WERI-Rb-1 (cell line): ENCODE measurements at regions not wholly inside any gene's neighbourhood (a gene's known extent, or its start where the extent isn't known, plus 50 kb on each side); places are given as distances from the start of the nearest gene placed in this dataset.

ENCODE experiments used
- DNase-seq: peaks from one replicate; pipeline ENCODE4 v3.0.0-alpha.2; 2020
- H3K27ac ChIP-seq: fragments of 250-450 bp; sonication (Bioruptor Pico); 2 replicates; pipeline ENCODE4 v1.5.1; 2020; ENCODE audit warnings: mild to moderate bottlenecking, moderate library complexity
- H3K27me3 ChIP-seq: fragments of 250-450 bp; sonication (Bioruptor Pico); 2 replicates; pipeline ENCODE4 v1.5.1; 2021; ENCODE audit warnings: mild to moderate bottlenecking, low read depth, moderate library complexity; ENCODE audit not compliant: insufficient read depth, severe bottlenecking
- H3K36me3 ChIP-seq: fragments of 250-450 bp; sonication (Bioruptor Pico); 2 replicates; pipeline ENCODE4 v1.5.1; 2020; ENCODE audit warnings: mild to moderate bottlenecking, moderate library complexity
- H3K4me3 ChIP-seq: 2 replicates; pipeline ENCODE4 v1.5.1; 2011; ENCODE audit warnings: low read depth, mild to moderate bottlenecking, control low read depth, low read length
- H3K9me3 ChIP-seq: fragments of 250-450 bp; sonication (Bioruptor Pico); 2 replicates; pipeline ENCODE4 v1.5.1; 2021; ENCODE audit warnings: mild to moderate bottlenecking, moderate library complexity; ENCODE audit not compliant: severe bottlenecking
- CTCF ChIP-seq: IDR thresholded peaks from 2 replicates; pipeline ENCODE4 v1.5.1; 2011; ENCODE audit warnings: low read depth, mild to moderate bottlenecking, control low read depth, inconsistent platforms, low read length

GRCh38 chr18:60469387-60470100 lies 97.0 kb upstream of the MC4R start:
- Histone ChIP-seq H3K27me3 (no peaks in the 10 kb centered on the region), H3K36me3 (no peaks in the 10 kb centered on the region), H3K27ac (no peak overlapping the region), H3K4me3 (no peak overlapping the region), H3K9me3 (no peaks in the 10 kb centered on the region)
- DNase-seq: no peak
- TF ChIP-seq CTCF: no peak

GRCh38 chr18:60471652-60472051 lies 99.1 kb upstream of the MC4R start:
- DNase-seq: no peak
- H3K36me3 ChIP-seq: no peaks in the 10 kb centered on the region

GRCh38 chr18:60485201-60485600 lies 112.6 kb upstream of the MC4R start:
- no peak for TF ChIP-seq CTCF
- Histone ChIP-seq H3K27ac (no peak overlapping the region), H3K27me3 (no peaks in the 10 kb centered on the region), H3K9me3 (no peaks in the 10 kb centered on the region), H3K36me3 (no peaks in the 10 kb centered on the region), H3K4me3 (no peak overlapping the region)
- DNase-seq: no peak

More at GRCh38 chr18:60471652-60472051, 99.1 kb upstream of the MC4R start:
- no peaks in the 10 kb centered on the region for H3K9me3 ChIP-seq
- no peaks in the 10 kb centered on the region for H3K27me3 ChIP-seq
- H3K4me3 ChIP-seq: no peak overlapping the region
- no peak overlapping the region for H3K27ac ChIP-seq
- TF ChIP-seq CTCF: no peak

- no peak for DNase-seq
- Histone ChIP-seq H3K27ac (no peak overlapping the region), H3K4me3 (no peak overlapping the region), H3K36me3 (no peaks in the 10 kb centered on the region), H3K9me3 (no peaks in the 10 kb centered on the region), H3K27me3 (no peaks in the 10 kb centered on the region)
- TF ChIP-seq CTCF: no peak
Observed at GRCh38 chr18:60493066-60493465, 120.5 kb upstream of the MC4R start.

- DNase-seq: no peak
- Histone ChIP-seq H3K27me3 (no peaks in the 10 kb centered on the region), H3K27ac (no peak overlapping the region), H3K36me3 (no peaks in the 10 kb centered on the region), H3K4me3 (no peak overlapping the region), H3K9me3 (no peaks in the 10 kb centered on the region)
- TF ChIP-seq CTCF: no peak
Observed at GRCh38 chr18:60499675-60500074, 127.1 kb upstream of the MC4R start.

GRCh38 chr18:60500960-60501359 lies 128.4 kb upstream of the MC4R start:
- Histone ChIP-seq H3K4me3 (no peak overlapping the region), H3K36me3 (no peaks in the 10 kb centered on the region), H3K27me3 (no peaks in the 10 kb centered on the region), H3K27ac (no peak overlapping the region), H3K9me3 (no peaks in the 10 kb centered on the region)
- DNase-seq: no peak
- TF ChIP-seq CTCF: no peak
